ENCODE measurements at regions not wholly inside any gene's neighbourhood (a gene's known extent, or its start where the extent isn't known, plus 50 kb on each side); places are given as distances from the start of the nearest gene placed in this dataset.

DNA sequence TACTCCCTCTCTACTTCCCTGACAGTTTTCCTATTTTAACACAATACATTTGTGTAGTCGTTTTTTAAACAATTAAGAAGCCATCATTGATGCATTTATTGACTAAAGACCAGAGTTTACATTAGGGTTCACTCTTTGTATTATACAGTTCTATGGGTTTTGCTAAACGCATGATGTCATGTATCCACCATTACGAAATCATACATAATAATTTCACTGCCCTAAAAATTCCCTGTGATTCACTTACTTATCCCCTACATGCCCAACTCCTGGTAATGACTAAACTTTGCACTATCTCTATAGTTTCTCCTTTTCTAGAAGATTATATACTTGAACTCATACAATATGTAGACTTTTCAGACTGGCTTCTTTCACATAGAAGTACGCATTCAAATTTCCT is 1016.5 kb upstream of the FOXG1 start:
- TF ChIP-seq, protein P1, sequence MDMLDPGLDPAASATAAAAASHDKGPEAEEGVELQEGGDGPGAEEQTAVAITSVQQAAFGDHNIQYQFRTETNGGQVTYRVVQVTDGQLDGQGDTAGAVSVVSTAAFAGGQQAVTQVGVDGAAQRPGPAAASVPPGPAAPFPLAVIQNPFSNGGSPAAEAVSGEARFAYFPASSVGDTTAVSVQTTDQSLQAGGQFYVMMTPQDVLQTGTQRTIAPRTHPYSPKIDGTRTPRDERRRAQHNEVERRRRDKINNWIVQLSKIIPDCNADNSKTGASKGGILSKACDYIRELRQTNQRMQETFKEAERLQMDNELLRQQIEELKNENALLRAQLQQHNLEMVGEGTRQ (IDR thresholded peaks at IDR 0.05; ENCODE audit: low read depth, low read length), result no peak
- TF ChIP-seq, protein P2, sequence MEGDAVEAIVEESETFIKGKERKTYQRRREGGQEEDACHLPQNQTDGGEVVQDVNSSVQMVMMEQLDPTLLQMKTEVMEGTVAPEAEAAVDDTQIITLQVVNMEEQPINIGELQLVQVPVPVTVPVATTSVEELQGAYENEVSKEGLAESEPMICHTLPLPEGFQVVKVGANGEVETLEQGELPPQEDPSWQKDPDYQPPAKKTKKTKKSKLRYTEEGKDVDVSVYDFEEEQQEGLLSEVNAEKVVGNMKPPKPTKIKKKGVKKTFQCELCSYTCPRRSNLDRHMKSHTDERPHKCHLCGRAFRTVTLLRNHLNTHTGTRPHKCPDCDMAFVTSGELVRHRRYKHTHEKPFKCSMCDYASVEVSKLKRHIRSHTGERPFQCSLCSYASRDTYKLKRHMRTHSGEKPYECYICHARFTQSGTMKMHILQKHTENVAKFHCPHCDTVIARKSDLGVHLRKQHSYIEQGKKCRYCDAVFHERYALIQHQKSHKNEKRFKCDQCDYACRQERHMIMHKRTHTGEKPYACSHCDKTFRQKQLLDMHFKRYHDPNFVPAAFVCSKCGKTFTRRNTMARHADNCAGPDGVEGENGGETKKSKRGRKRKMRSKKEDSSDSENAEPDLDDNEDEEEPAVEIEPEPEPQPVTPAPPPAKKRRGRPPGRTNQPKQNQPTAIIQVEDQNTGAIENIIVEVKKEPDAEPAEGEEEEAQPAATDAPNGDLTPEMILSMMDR (conservative IDR thresholded peaks at IDR 0.05; ENCODE audit: low read depth, low read length), result no peak
- TF ChIP-seq POLR2A (IDR thresholded peaks at IDR 0.05; ENCODE audit: low read depth, low read length), result no peak
- no peak for TF ChIP-seq NFE2L2 (IDR thresholded peaks at IDR 0.05; ENCODE audit: low read depth, low read length)
- no peak for TF ChIP-seq MAZ (IDR thresholded peaks at IDR 0.05; ENCODE audit: borderline replicate concordance, low read depth, low read length)
- TF ChIP-seq RAD21 (IDR thresholded peaks at IDR 0.05; ENCODE audit: low read length), result no peak

All from IMR-90 (cell line).